DND-41 (cell line): ENCODE measurements at regions not wholly inside any gene's neighbourhood (a gene's known extent, or its start where the extent isn't known, plus 50 kb on each side); places are given as distances from the start of the nearest gene placed in this dataset.

Experiments used
- ATAC-seq: fragments of 200-7000 bp; cut with Tn5 transposase; 3 replicates; pipeline ENCODE4 v1.9.1; 2021; ENCODE audit warnings: low read depth; ENCODE audit not compliant: insufficient read depth
- DNase-seq: peaks from one replicate; pipeline ENCODE4 v3.0.0-alpha.2; 2020
- H2AFZ ChIP-seq: 2 replicates; pipeline ENCODE4 v1.6.0; 2012; ENCODE audit warnings: low read depth, low read length
- H3K27ac ChIP-seq: 2 replicates; pipeline ENCODE4 v1.5.1; 2012; ENCODE audit warnings: low read length, inconsistent platforms
- H3K27me3 ChIP-seq: fragments of 200-600 bp; sonication (generic); 2 replicates; pipeline ENCODE4 v1.6.0; 2012; ENCODE audit warnings: low read length, mild to moderate bottlenecking, inconsistent platforms; ENCODE audit not compliant: insufficient read depth, poor library complexity
- H3K36me3 ChIP-seq: 2 replicates; pipeline ENCODE4 v1.5.1; 2012; ENCODE audit warnings: low read length, inconsistent platforms; ENCODE audit not compliant: insufficient read depth
- H3K4me1 ChIP-seq: 2 replicates; pipeline ENCODE4 v1.5.1; 2012; ENCODE audit warnings: mild to moderate bottlenecking, low read length; ENCODE audit not compliant: insufficient read depth
- H3K4me2 ChIP-seq: 2 replicates; pipeline ENCODE4 v1.6.0; 2012; ENCODE audit warnings: mild to moderate bottlenecking, moderate library complexity, low read length, inconsistent platforms; ENCODE audit not compliant: insufficient read depth
- H3K4me3 ChIP-seq, 2 experiments: fragments of 200-600 bp in 1 of 2; shearing (Covaris generic) in 1 of 2; 2 replicates each; pipeline ENCODE4 v1.5.1; 2012 to 2016; ENCODE audit warnings: inconsistent platforms in 2 of 2, low read length in 2 of 2, mild to moderate bottlenecking in 2 of 2, low read depth in 1 of 2, moderate library complexity in 1 of 2
- H3K79me2 ChIP-seq: 2 replicates; pipeline ENCODE4 v1.6.0; 2012; ENCODE audit warnings: low read length, inconsistent platforms; ENCODE audit not compliant: insufficient read depth
- H3K9ac ChIP-seq: 2 replicates; pipeline ENCODE4 v1.6.0; 2012; ENCODE audit warnings: low read depth, mild to moderate bottlenecking, inconsistent platforms, low read length, moderate library complexity
- H3K9me3 ChIP-seq: 2 replicates; pipeline ENCODE4 v1.5.1; 2012; ENCODE audit warnings: low read length, moderate library complexity, mild to moderate bottlenecking, inconsistent platforms; ENCODE audit not compliant: insufficient read depth, severe bottlenecking
- H4K20me1 ChIP-seq: 2 replicates; pipeline ENCODE4 v1.6.0; 2012; ENCODE audit warnings: low read length; ENCODE audit not compliant: insufficient read depth
- CTCF ChIP-seq: IDR thresholded peaks from 2 replicates; pipeline ENCODE4 v1.5.1; 2012; ENCODE audit warnings: borderline replicate concordance, low read length, moderate library complexity, mild to moderate bottlenecking; ENCODE audit not compliant: poor library complexity, severe bottlenecking; ENCODE audit errors: extremely low read depth
- EZH2 ChIP-seq: IDR thresholded peaks from 3 replicates; pipeline ENCODE4 v1.6.1; 2012; ENCODE audit warnings: borderline replicate concordance, low read depth, mild to moderate bottlenecking, moderate library complexity, low read length, inconsistent platforms; ENCODE audit not compliant: severe bottlenecking

- no peaks in the 10 kb centered on the region for H3K27me3 ChIP-seq
- TF ChIP-seq CTCF = no peak
- no peak for TF ChIP-seq EZH2
- H3K9ac ChIP-seq = no peak overlapping the region
- H3K4me1 ChIP-seq = no peaks in the 10 kb centered on the region
- H3K79me2 ChIP-seq = no peaks in the 10 kb centered on the region
- H4K20me1 ChIP-seq = no peaks in the 10 kb centered on the region
- no peak overlapping the region for H3K4me3 ChIP-seq
- no peak overlapping the region for H3K27ac ChIP-seq
- H3K9me3 ChIP-seq = no peaks in the 10 kb centered on the region
- no peak for DNase-seq
- H2AFZ ChIP-seq = no peak overlapping the region
- no peaks in the 10 kb centered on the region for H3K36me3 ChIP-seq
- H3K4me2 ChIP-seq = no peak overlapping the region
- no peak for ATAC-seq
These were observed 63.0 kb upstream of the TCL1A start for GRCh38 chr14:95776798-95777534.

- H4K20me1 ChIP-seq = no peaks in the 10 kb centered on the region
- no peak overlapping the region for H3K4me2 ChIP-seq
- H2AFZ ChIP-seq = no peak overlapping the region
- H3K36me3 ChIP-seq = no peaks in the 10 kb centered on the region
- TF ChIP-seq EZH2 (no peak), CTCF (peak; percentile 86)
- H3K27ac ChIP-seq = no peak overlapping the region
- H3K9me3 ChIP-seq = no peaks in the 10 kb centered on the region
- no peaks in the 10 kb centered on the region for H3K4me1 ChIP-seq
- H3K4me3 ChIP-seq = no peak overlapping the region
- no peaks in the 10 kb centered on the region for H3K27me3 ChIP-seq
- DNase-seq = peak; percentile 61
- H3K9ac ChIP-seq = no peak overlapping the region
- H3K79me2 ChIP-seq = no peaks in the 10 kb centered on the region
- peak; percentile 42; the same call in 1 of the 3 replicates for ATAC-seq
These were observed 60.6 kb upstream of the TCL1A start for GRCh38 chr14:95774265-95775160.

GRCh38 chr14:95770777-95771176 is 56.9 kb upstream of the TCL1A start:
- TF ChIP-seq EZH2 (no peak), CTCF (no peak)
- H3K36me3 ChIP-seq = no peaks in the 10 kb centered on the region
- no peaks in the 10 kb centered on the region for H3K4me1 ChIP-seq
- no peaks in the 10 kb centered on the region for H4K20me1 ChIP-seq
- no peak overlapping the region for H3K27ac ChIP-seq
- DNase-seq (peak; percentile 30), ATAC-seq (peak; percentile 50; the same call in 1 of the 3 replicates)
- H3K4me3 ChIP-seq = no peak overlapping the region
- no peaks in the 10 kb centered on the region for H3K27me3 ChIP-seq
- no peaks in the 10 kb centered on the region for H3K79me2 ChIP-seq
- no peak overlapping the region for H2AFZ ChIP-seq
- no peaks in the 10 kb centered on the region for H3K9me3 ChIP-seq
- H3K9ac ChIP-seq = no peak overlapping the region
- no peak overlapping the region for H3K4me2 ChIP-seq
